Stomach (tissue), 8 donors: ENCODE measurements at regions not wholly inside any gene's neighbourhood (a gene's known extent, or its start where the extent isn't known, plus 50 kb on each side); places are given as distances from the start of the nearest gene placed in this dataset.

Source experiments
- DNase-seq, 2 donors: peaks; one replicate each; pipeline versions ENCODE4 v3.0.0 to v3.0.0-alpha.2; 2013 to 2019
- H3K27ac ChIP-seq, 5 donors: fragments of 200-600 bp in 4 of 5; sonication (generic) in 4 of 5; one replicate each; pipeline ENCODE4 v1.5.1; 2013 to 2019; ENCODE audit warnings: mild to moderate bottlenecking in 1 of 5, moderate library complexity in 1 of 5
- H3K27me3 ChIP-seq, 3 donors: fragments of 200-600 bp; sonication (generic); one replicate each; pipeline ENCODE4 v1.5.1; 2017 to 2019; ENCODE audit warnings: mixed run types in 1 of 3
- H3K36me3 ChIP-seq, 4 donors: fragments of 200-600 bp; sonication (generic); 1 replicate in 3 of 4; 2 replicates in 1 of 4; pipeline ENCODE4 v1.5.1; 2016 to 2019
- H3K4me1 ChIP-seq, 4 donors: fragments of 200-600 bp; sonication (generic); one replicate each; pipeline ENCODE4 v1.5.1; 2016 to 2019
- H3K4me3 ChIP-seq, 4 donors: fragments of 200-600 bp; sonication (generic) in 3 of 4; one replicate each; pipeline ENCODE4 v1.5.1; 2016 to 2019; ENCODE audit warnings: mild to moderate bottlenecking in 1 of 4
- H3K9me3 ChIP-seq, 4 donors: fragments of 200-600 bp; sonication (generic); one replicate each; pipeline ENCODE4 v1.5.1; 2016 to 2019
- EP300 ChIP-seq: sonication (generic); formaldehyde crosslinking; IDR thresholded peaks from one replicate; pipeline ENCODE4 v1.6.1; 2017; ENCODE audit warnings: antibody characterized with exemption
- POLR2A ChIP-seq, 4 donors: fragments of 450-650 bp; IDR thresholded peaks; one replicate each; pipeline ENCODE4 v1.6.1; 2016; ENCODE audit warnings: antibody characterized with exemption in 4 of 4, control low read depth in 2 of 4, mild to moderate bottlenecking in 1 of 4, moderate library complexity in 1 of 4
- POLR2AphosphoS5 ChIP-seq, 3 donors: sonication (generic); formaldehyde crosslinking; IDR thresholded peaks; one replicate each; pipeline ENCODE4 v1.6.1; 2016; ENCODE audit warnings: antibody characterized with exemption in 3 of 3
- WGBS, 5 donors: extraction: QIAGEN DNeasy Blood & Tissue Kit in 3 of 5; methylation state at CpG; one replicate each; pipeline versions ENCODE4 v1.1.5 to v1.1.7; 2013 to 2018; 5-methylcytosine and 5-hydroxymethylcytosine counted together
- intact Hi-C: fragments of 100-400 bp; cut with DNase I; formaldehyde crosslinking; loops from one replicate; pipeline ENCODE4 v1.15.1; 2023; ENCODE audit warnings: low total_unique reads
- TF ChIP-seq, protein P1 (sequence below), 7 experiments: fragments of 450-650 bp in 4 of 7; fragments of 200-600 bp in 3 of 7; sonication (generic) in 3 of 7; IDR thresholded peaks; one replicate each; pipeline ENCODE4 v1.5.1; 2016 to 2019; ENCODE audit warnings: antibody characterized with exemption in 7 of 7, control low read depth in 2 of 7, mild to moderate bottlenecking in 1 of 7
- donor health status: healthy with polysubstance abuse.
- donor health status: Bipolar disorder and iron deficiency.
- donor health status: healthy.

DNA sequence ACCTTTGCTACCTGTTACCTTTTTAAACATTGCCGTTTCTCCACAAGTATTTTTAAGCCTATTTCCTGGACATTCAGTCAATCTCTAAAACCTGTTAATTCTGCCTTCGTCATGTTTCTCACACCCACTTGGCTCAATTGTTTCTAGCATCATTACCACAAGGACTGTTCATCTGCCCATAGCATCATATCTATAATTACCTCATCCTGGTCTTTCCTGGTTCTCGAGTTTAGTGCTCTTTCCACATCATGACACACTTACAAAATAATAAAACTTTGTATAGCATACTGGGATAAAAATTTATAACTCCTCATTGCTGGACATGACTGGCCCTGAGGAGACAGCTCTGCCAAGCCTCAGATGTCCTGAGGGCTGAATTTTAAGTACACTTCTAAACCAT lies 104.8 kb downstream of the CYB561 start:
- Histone ChIP-seq H3K27me3 (no peaks in the 10 kb centered on the region), H3K9me3 (no peaks in the 10 kb centered on the region), H3K27ac (no peak overlapping the region), H3K4me1 (no peaks in the 10 kb centered on the region), H3K4me3 (no peak overlapping the region), H3K36me3 (peaks cover 0 to 25% (median 12%) of the 10 kb centered on the region in 4 donors)
- DNase-seq: no peak
- 88 to 95% (median 93%) methylated on average over 3 of the region's 3 CpGs for WGBS, 5 donors
- intact Hi-C loops: no loop called here
- TF ChIP-seq POLR2A (IDR thresholded peaks at IDR 0.05) (no peak), EP300 (no peak), POLR2AphosphoS5 (IDR thresholded peaks at IDR 0.05) (no peak)
- TF ChIP-seq, protein P1, sequence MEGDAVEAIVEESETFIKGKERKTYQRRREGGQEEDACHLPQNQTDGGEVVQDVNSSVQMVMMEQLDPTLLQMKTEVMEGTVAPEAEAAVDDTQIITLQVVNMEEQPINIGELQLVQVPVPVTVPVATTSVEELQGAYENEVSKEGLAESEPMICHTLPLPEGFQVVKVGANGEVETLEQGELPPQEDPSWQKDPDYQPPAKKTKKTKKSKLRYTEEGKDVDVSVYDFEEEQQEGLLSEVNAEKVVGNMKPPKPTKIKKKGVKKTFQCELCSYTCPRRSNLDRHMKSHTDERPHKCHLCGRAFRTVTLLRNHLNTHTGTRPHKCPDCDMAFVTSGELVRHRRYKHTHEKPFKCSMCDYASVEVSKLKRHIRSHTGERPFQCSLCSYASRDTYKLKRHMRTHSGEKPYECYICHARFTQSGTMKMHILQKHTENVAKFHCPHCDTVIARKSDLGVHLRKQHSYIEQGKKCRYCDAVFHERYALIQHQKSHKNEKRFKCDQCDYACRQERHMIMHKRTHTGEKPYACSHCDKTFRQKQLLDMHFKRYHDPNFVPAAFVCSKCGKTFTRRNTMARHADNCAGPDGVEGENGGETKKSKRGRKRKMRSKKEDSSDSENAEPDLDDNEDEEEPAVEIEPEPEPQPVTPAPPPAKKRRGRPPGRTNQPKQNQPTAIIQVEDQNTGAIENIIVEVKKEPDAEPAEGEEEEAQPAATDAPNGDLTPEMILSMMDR (IDR thresholded peaks at IDR 0.05): no peak

DNA sequence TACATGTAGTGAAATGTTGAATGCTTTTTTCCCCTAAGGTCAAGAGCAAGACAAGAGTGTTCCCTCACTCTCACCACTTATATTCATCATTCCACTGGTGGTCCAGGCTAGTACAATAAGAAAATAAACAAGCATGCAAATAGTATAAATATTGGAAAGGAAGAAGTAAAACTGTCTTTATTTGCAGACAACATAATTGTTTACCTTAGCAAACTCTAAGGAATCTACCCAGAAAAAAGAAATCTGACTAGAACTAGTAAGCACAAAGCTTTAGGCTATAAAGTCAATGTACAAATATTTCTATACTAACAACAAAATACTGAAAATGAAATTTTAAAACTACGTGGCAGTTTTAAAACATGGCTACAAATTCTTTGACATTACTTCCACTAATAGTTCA lies 101.7 kb downstream of the CYB561 start:
- no peak for TF ChIP-seq POLR2AphosphoS5 (IDR thresholded peaks at IDR 0.05)
- TF ChIP-seq EP300: no peak
- TF ChIP-seq POLR2A (IDR thresholded peaks at IDR 0.05): no peak
- TF ChIP-seq, protein P1 (IDR thresholded peaks at IDR 0.05): no peak

DNA sequence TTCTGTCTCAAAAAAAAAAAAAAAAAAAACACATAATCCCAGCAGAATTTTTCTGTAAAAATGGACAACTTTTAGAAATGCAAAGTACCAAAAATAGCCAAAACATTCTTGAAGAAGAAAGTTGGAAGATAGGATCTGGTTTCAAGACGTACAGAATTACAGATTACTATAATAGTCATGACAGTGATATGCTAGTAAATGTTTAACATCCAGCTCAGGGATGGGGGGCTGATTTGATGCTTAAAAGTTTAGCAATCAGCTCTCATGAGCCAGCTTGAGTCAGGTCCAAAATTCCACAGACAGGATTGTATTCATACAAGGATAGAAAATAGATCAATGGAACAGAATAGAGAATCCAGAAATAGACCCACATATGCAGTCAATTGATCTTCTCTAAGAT lies 100.5 kb downstream of the CYB561 start:
- intact Hi-C loops: no loop called here
- DNase-seq: no peak
- WGBS, 5 donors: 59 to 73% (median 65%) methylated on average over 1 of the region's 1 CpG

More for the DNA sequence above, 101.7 kb downstream of the CYB561 start:
- Histone ChIP-seq H3K4me1 (peaks cover 0 to 4% (median 0%) of the 10 kb centered on the region in 4 donors), H3K9me3 (no peaks in the 10 kb centered on the region), H3K27ac (no peak overlapping the region), H3K36me3 (peaks cover 0 to 25% (median 12%) of the 10 kb centered on the region in 4 donors), H3K27me3 (no peaks in the 10 kb centered on the region), H3K4me3 (no peak overlapping the region)
- no peak for DNase-seq
- intact Hi-C loops: no loop called here
- 69 to 93% (median 82%) methylated on average over 1 of the region's 1 CpG for WGBS, 5 donors

DNA sequence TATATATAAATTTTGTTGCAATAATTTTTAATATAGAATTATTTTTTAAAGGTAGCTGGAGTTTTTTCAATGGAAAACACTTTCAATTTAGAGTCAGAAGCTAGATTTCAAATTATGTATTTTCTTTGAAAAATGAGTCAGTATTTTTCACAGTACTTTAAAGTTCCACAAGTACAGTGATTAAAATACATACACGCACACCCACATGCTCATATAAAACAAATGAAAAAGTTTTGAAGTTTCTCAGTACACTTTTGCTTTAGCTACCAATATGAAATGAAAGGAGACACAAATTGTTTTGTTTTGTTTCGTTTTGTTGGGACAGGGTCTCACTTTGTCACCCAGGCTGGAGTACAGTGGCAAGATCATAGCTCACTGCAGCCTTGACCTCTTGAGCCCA lies 98.6 kb downstream of the CYB561 start:
- TF ChIP-seq POLR2A (IDR thresholded peaks at IDR 0.05) (no peak), POLR2AphosphoS5 (IDR thresholded peaks at IDR 0.05) (no peak), EP300 (no peak)
- TF ChIP-seq, protein P1 (IDR thresholded peaks at IDR 0.05): no peak

More for the DNA sequence above, 100.5 kb downstream of the CYB561 start:
- Histone ChIP-seq H3K27ac (no peak overlapping the region), H3K4me1 (peaks cover 0 to 10% (median 0%) of the 10 kb centered on the region in 4 donors), H3K9me3 (no peaks in the 10 kb centered on the region), H3K4me3 (no peak overlapping the region), H3K27me3 (no peaks in the 10 kb centered on the region), H3K36me3 (peaks cover 0 to 18% (median 10%) of the 10 kb centered on the region in 4 donors)
- TF ChIP-seq EP300: no peak
- TF ChIP-seq, protein P1 (IDR thresholded peaks at IDR 0.05): no peak
- no peak for TF ChIP-seq POLR2A (IDR thresholded peaks at IDR 0.05)
- TF ChIP-seq POLR2AphosphoS5 (IDR thresholded peaks at IDR 0.05): no peak

More for the DNA sequence above, 98.6 kb downstream of the CYB561 start:
- intact Hi-C loops: no loop called here
- H3K9me3 ChIP-seq: no peaks in the 10 kb centered on the region
- DNase-seq: no peak
- H3K27ac ChIP-seq: no peak overlapping the region
- H3K27me3 ChIP-seq: no peaks in the 10 kb centered on the region
- peaks cover 0 to 10% (median 5%) of the 10 kb centered on the region in 4 donors for H3K36me3 ChIP-seq
- H3K4me3 ChIP-seq: no peak overlapping the region
- 84 to 96% (median 91%) methylated on average over 2 of the region's 2 CpGs for WGBS, 5 donors
- H3K4me1 ChIP-seq: peaks cover 0 to 10% (median 0%) of the 10 kb centered on the region in 4 donors
